Keratinocyte (primary cell): ENCODE measurements at regions not wholly inside any gene's neighbourhood (a gene's known extent, or its start where the extent isn't known, plus 50 kb on each side); places are given as distances from the start of the nearest gene placed in this dataset.

Experiments used
- DNase-seq: peaks from one replicate; pipeline ENCODE4 v3.0.0-alpha.2; 2011; ENCODE audit warnings: low read depth, missing footprints, low spot score
- FAIRE-seq: peaks from 2 replicates; lab custom pipeline; 2011; peaks lifted over from hg19 to GRCh38; lab: Jason Lieb, UNC
- H2AFZ ChIP-seq: 2 replicates; pipeline ENCODE4 v1.6.0; 2012; ENCODE audit warnings: low read length, control low read depth, inconsistent platforms; ENCODE audit not compliant: control insufficient read depth
- H3K27ac ChIP-seq: 2 replicates; pipeline ENCODE4 v1.5.1; 2011; ENCODE audit warnings: low read length; ENCODE audit not compliant: control insufficient read depth, insufficient read depth
- H3K27me3 ChIP-seq: 3 replicates; pipeline ENCODE4 v1.6.0; 2011; ENCODE audit warnings: low read length; ENCODE audit not compliant: control insufficient read depth, insufficient read depth; ENCODE audit errors: extremely low read depth
- H3K36me3 ChIP-seq, 2 experiments: 2 replicates in 1 of 2; 3 replicates in 1 of 2; pipeline ENCODE4 v1.5.1; 2011; ENCODE audit warnings: low read length in 2 of 2, mild to moderate bottlenecking in 1 of 2; ENCODE audit not compliant: control insufficient read depth in 2 of 2, insufficient read depth in 2 of 2; ENCODE audit errors: extremely low read depth in 1 of 2
- H3K4me1 ChIP-seq: 3 replicates; pipeline ENCODE4 v1.5.1; 2011; ENCODE audit warnings: low read length; ENCODE audit not compliant: control insufficient read depth, insufficient read depth; ENCODE audit errors: extremely low read depth
- H3K4me2 ChIP-seq: 3 replicates; pipeline ENCODE4 v1.6.0; 2011; ENCODE audit warnings: low read depth, low read length; ENCODE audit not compliant: control insufficient read depth, insufficient read depth; ENCODE audit errors: extremely low read depth
- H3K4me3 ChIP-seq, 3 experiments: fragments of 200-600 bp in 1 of 3; sonication (generic) in 1 of 3; 2 replicates in 2 of 3; 3 replicates in 1 of 3; pipeline ENCODE4 v1.5.1; 2011 to 2016; ENCODE audit warnings: low read length in 3 of 3, mild to moderate bottlenecking in 3 of 3, control low read depth in 2 of 3, inconsistent platforms in 1 of 3, low read depth in 1 of 3, mixed read lengths in 1 of 3, mixed run types in 1 of 3, moderate library complexity in 1 of 3; ENCODE audit not compliant: control insufficient read depth in 2 of 3, insufficient read depth in 2 of 3; ENCODE audit errors: extremely low read depth in 1 of 3
- H3K79me2 ChIP-seq: 2 replicates; pipeline ENCODE4 v1.6.0; 2012; ENCODE audit warnings: low read length; ENCODE audit not compliant: control insufficient read depth, insufficient read depth
- H3K9ac ChIP-seq: 3 replicates; pipeline ENCODE4 v1.6.0; 2011; ENCODE audit warnings: low read length; ENCODE audit not compliant: control insufficient read depth, insufficient read depth; ENCODE audit errors: extremely low read depth
- H3K9me1 ChIP-seq: 3 replicates; pipeline ENCODE4 v1.6.0; 2011; ENCODE audit warnings: low read length; ENCODE audit not compliant: control insufficient read depth, insufficient read depth; ENCODE audit errors: extremely low read depth
- H3K9me3 ChIP-seq: 2 replicates; pipeline ENCODE4 v1.5.1; 2012; ENCODE audit warnings: low read depth, low read length; ENCODE audit not compliant: control insufficient read depth
- H4K20me1 ChIP-seq: 3 replicates; pipeline ENCODE4 v1.6.0; 2011; ENCODE audit warnings: low read length; ENCODE audit not compliant: control insufficient read depth, insufficient read depth; ENCODE audit errors: extremely low read depth
- CTCF ChIP-seq, 3 experiments: IDR thresholded peaks in 1 of 3; conservative IDR thresholded peaks in 1 of 3; optimal IDR thresholded peaks in 1 of 3; 2 replicates in 2 of 3; 3 replicates in 1 of 3; pipeline versions ENCODE3 to v1.5.1; 2011; ENCODE audit warnings: low read length in 3 of 3, mild to moderate bottlenecking in 3 of 3, moderate library complexity in 2 of 3, control low read depth in 1 of 3, inconsistent platforms in 1 of 3; ENCODE audit not compliant: insufficient read depth in 2 of 3; ENCODE audit errors: extremely low read depth in 1 of 3
- EZH2 ChIP-seq: IDR thresholded peaks from one replicate; pipeline ENCODE4 v1.6.1; 2012; ENCODE audit warnings: inconsistent platforms, mild to moderate bottlenecking, low read length, moderate library complexity
- dilution Hi-C: fragments of 300-500 bp; cut with MboI; formaldehyde crosslinking; loops from one replicate; pipeline ENCODE4 v1.7.0; 2020; ENCODE audit warnings: low sequenced_read_pairs; ENCODE audit not compliant: extremely low pct_ligation_motif_present

GRCh38 chr9:75451045-75451444, 362.7 kb downstream of the OSTF1 start:
- Histone ChIP-seq H4K20me1 (no peaks in the 10 kb centered on the region), H3K79me2 (no peaks in the 10 kb centered on the region), H3K4me3 (no peak overlapping the region), H3K27me3 (no peaks in the 10 kb centered on the region), H3K27ac (no peak overlapping the region), H3K36me3 (no peaks in the 10 kb centered on the region), H2AFZ (no peak overlapping the region), H3K4me2 (no peak overlapping the region), H3K9me1 (no peaks in the 10 kb centered on the region), H3K4me1 (no peaks in the 10 kb centered on the region), H3K9ac (no peak overlapping the region), H3K9me3 (no peaks in the 10 kb centered on the region)
- TF ChIP-seq EZH2 = no peak
- no peak for TF ChIP-seq CTCF (optimal IDR thresholded peaks at IDR 0.05 in 1 of 3, IDR thresholded peaks at IDR 0.05 in 1 of 3, conservative IDR thresholded peaks at IDR 0.05 in 1 of 3; ENCODE audit: extremely low read depth in 1 of 3, insufficient read depth in 2 of 3, low read length in 3 of 3)
- dilution Hi-C loops = no loop called here
- DNase-seq (no peak), FAIRE-seq (no peak)

GRCh38 chr9:75451505-75451904, 363.2 kb downstream of the OSTF1 start:
- FAIRE-seq (no peak), DNase-seq (no peak)
- TF ChIP-seq CTCF (optimal IDR thresholded peaks at IDR 0.05 in 1 of 3, IDR thresholded peaks at IDR 0.05 in 1 of 3, conservative IDR thresholded peaks at IDR 0.05 in 1 of 3; ENCODE audit: extremely low read depth in 1 of 3, insufficient read depth in 2 of 3, low read length in 3 of 3) = no peak
- TF ChIP-seq EZH2 = no peak
- Histone ChIP-seq H3K27ac (no peak overlapping the region), H4K20me1 (no peaks in the 10 kb centered on the region), H3K4me3 (no peak overlapping the region), H3K9ac (no peak overlapping the region), H3K36me3 (no peaks in the 10 kb centered on the region), H3K27me3 (no peaks in the 10 kb centered on the region), H3K9me3 (no peaks in the 10 kb centered on the region), H3K79me2 (no peaks in the 10 kb centered on the region), H3K4me1 (no peaks in the 10 kb centered on the region), H3K9me1 (no peaks in the 10 kb centered on the region), H2AFZ (no peak overlapping the region), H3K4me2 (no peak overlapping the region)
- dilution Hi-C loops = no loop called here
